HG02798 (cell line): ENCODE measurements at regions not wholly inside any gene's neighbourhood (a gene's known extent, or its start where the extent isn't known, plus 50 kb on each side); places are given as distances from the start of the nearest gene placed in this dataset.

Experiments used
- ATAC-seq: cut with Tn5 transposase; IDR thresholded peaks from one replicate; pipeline ENCODE4 v1.9.1; 2021; ENCODE audit warnings: mild to moderate bottlenecking; ENCODE audit not compliant: unreplicated experiment, poor library complexity

GRCh38 chr13:40428354-40428753 is 238.1 kb downstream of the FOXO1 start:
- no peak for ATAC-seq

DNA sequence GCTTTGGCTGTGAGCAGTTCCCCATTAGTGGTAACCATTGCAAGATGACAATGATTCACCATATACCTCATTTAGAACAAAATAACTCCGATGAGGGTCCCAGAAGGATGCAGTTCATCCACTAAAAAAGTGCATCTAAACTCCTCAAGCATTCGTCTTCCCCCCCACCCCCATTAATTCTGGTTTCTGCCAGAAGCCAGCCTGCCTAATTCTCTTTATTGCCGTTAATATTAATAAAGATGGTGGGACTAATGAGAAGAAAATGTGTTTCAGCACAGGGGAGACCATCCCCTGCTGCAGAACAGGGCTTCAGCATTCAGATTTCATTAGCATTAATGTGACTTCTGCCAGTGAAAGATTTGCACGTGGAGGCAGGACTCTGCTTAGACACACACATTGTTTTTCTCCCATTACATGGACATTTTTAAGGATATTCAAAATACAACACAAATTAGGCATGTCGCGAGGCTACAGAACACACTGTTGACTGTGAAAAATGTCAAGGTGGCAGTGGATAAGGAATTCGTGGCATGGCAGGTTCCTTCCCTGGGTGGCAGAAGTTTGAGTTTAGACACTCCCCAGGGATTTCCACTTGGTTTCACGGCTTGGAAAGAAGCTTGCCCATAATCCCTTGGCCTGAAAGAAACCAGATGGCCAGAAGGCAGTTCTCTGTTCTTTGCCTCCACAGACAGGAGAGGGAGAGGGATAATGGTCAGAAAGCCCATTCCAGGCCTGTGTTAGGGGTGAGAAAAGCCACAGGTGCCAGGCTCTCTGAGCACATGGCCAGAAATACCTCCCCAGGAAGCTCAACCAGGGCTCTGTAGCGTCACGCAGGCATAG is 236.5 kb downstream of the FOXO1 start:
- ATAC-seq: no peak

DNA sequence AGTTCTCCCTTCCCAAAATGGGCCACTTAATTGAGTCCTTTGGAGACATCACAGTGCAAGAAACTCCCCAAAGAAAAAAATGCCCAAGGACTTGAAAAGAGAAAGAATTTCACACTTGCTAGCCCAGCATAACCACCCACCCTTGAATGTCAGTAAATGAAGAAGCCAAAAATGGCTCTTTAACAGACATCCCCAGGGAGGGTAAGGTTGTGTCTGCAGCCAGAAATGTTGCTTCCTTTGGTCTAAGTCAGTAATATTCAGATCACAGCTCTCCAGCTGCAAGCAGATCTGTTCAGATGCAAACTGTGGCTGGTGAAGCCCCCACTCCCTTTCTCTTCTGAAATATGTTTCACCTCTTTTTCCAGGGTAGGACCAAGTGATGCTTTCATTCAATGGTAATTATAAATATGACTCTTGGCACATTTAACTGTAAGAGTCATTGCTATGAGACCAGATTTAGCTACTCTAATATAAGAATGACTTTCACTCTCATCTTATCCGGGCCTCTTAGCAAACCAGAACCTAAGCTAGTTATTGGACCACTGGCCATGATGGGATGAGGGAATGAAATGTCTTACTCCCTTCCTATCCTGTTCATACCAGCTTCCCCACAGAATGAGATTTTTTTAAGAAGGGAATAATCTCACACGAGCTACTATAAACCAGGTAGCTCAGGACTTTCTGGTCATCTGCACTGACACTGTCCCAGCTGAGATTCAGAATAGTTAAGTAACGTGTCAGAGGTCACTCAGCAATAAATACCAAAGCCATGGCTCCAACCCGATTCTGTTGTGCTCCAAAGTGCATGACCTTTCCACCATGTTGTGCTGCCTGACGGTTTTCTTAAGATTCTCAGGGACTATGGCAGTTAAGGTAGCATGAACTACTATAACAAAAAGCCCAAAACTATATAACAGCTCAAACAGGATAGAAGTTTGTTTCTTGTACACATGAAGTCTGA is 234.1 kb downstream of the FOXO1 start:
- ATAC-seq: peak; percentile 69

- no peak for ATAC-seq
Observed at GRCh38 chr13:40433001-40433400, 233.4 kb downstream of the FOXO1 start.

- ATAC-seq: peak; percentile 61
Observed at GRCh38 chr13:40433577-40433976, 232.9 kb downstream of the FOXO1 start.

GRCh38 chr13:40434516-40435397 is 231.7 kb downstream of the FOXO1 start:
- ATAC-seq: peak; percentile 38

DNA sequence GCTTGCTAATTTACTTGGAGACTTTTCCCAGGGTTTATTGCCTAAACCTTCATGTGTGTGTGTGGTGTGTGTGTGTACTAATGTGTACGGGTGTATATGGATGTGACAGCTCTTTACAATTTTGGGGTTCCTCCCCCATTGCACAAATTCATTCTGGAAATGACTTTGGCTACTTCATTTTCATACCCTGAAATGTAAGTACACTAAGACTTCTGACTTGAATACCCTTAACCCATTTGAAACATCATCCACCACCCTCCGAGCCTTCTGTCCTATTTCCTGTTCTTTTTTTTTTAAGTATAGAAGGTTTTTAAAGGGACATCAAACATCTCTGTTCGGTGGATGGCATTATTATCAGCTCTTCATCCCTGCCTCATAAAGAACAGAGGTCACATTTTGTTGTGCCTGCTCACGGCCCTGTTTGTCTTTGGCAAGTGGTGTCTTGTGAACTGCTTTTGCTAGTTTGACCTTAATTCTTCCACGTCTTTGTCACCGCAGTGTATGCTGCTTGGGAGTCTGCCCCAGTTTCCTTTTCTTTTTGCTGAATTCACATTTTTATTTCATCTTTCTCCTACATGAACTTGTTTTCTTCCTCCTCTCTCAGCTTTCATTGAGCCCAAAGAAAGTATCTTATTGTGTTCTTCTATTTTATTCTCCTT is 228.3 kb downstream of the FOXO1 start:
- ATAC-seq: no peak

GRCh38 chr13:40438999-40439797 is 227.2 kb downstream of the FOXO1 start:
- ATAC-seq: no peak

DNA sequence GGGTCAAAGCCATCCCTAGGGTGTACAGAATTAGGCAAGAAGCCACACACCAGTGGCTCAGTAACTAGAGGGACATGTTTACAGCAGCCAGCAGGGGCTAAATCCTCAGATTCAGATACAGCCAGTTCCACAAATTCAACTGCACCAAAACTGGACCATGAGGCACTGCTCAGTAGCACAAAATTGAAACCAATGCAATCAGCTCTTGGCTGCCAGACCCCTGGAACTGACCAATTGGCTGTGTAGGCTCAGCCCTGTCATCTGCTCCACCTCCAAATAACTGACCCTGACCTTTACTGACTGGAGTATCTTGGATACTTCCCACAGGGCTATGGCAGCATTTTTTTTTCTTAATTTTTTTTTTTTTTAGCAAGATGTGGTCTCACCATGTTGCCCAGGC is 226.5 kb downstream of the FOXO1 start:
- ATAC-seq: no peak

DNA sequence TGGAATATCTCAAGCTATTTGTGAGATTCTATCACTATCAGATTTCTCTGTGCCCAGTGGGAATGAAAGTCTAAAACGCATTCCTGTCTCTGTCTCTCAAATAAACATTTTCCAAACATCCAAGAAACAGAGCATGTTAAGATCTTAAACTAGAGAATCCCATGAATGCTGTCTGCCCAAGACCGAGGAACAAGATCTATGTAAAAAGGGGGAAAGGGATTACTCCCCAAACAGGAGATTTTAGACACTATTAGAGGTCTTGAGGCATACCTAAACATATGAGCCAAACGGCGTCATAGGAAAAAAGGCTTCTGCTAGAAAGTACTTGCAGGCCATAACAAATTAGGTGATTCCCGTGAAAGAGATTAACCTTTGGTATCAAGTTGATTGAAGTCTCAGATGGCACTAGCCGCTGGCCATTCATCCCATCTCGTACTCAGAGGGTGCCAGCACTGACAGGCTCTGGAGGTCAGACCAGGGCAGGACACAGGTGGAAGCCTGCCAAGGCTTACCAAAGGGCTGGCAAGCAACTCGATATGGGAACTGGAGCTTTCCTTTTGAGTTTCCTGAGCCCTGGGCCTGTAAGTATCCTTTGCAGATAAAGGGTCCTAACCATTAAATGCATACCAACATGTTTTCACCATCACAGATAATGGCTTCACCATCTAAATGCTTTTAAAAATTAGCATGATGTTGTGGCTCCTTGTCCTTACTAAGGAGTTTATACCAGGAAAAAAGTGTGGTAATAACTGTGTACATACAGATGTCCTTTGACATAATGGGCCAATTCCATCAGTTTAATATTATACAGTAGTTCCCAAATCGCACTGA is 225.2 kb downstream of the FOXO1 start:
- ATAC-seq: no peak

DNA sequence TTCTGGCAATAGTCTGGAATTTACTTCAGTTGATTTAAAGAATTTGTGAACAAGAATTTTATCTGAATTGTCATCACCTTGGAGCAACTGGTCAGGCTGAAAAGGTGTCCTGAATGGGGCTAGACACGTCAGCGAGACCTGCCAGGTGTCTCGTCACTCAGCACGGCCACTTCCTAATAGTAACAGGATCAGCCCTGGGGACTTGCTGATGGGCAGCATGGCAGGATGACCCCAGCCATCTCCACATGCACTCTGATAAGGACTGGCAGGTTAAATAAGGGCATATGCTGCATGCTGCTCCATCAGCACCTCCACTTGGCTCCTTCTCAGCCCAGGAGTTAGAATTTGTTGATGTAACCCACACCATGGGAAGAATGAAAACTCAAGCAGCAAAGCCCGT is 224.2 kb downstream of the FOXO1 start:
- ATAC-seq: no peak

DNA sequence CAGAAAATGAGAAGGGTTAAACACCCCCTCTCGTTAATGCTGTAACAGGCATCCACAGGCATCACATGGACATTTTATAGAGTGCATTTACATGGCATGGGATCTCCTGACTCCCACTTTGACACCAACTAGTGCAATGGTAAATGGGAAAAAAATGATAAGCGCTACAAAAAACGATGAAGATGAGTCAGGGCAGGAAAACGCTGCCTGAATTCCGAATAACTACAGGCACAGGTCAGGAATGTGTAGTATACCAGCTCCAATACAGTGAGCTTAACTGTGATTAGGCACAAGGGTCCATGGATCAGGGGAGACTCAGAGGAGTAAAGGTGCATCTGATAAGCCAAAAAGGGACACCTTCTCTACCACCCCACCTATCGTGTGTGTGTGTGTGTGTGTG is 223.6 kb downstream of the FOXO1 start:
- ATAC-seq: no peak

- ATAC-seq: no peak
Observed at GRCh38 chr13:40444241-40444640, 222.2 kb downstream of the FOXO1 start.

- peak; percentile 98 for ATAC-seq
Observed at GRCh38 chr13:40445557-40445990, 220.9 kb downstream of the FOXO1 start.

- no peak for ATAC-seq
Observed at GRCh38 chr13:40446365-40446764, 220.1 kb downstream of the FOXO1 start.

DNA sequence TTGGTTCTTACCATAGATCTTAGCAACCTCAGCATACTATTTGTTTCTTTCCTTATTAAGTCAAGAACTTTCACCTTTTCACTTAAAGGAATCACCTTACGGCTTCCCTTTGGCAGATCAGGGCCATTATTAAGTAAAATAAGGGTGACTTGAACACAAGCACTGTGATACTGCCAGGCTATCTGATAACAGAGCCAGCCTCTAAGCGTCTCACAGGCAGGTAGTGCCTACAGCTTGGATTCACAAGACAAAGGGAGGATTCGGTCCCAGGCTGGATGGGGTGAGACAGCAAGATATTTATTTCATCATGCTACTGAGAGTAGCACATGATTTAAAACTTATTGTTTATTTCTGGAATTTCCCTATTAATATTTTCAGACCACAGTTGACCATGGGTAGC is 218.6 kb downstream of the FOXO1 start:
- ATAC-seq: no peak

GRCh38 chr13:40452038-40452666 is 214.3 kb downstream of the FOXO1 start:
- ATAC-seq: no peak
